Islet of Langerhans (tissue), 1 donor: ENCODE measurements at regions not wholly inside any gene's neighbourhood (a gene's known extent, or its start where the extent isn't known, plus 50 kb on each side); places are given as distances from the start of the nearest gene placed in this dataset.

Experiments
- FAIRE-seq: peaks from one replicate; lab custom pipeline; 2011; peaks lifted over from hg19 to GRCh38; lab: Jason Lieb, UNC

- FAIRE-seq: no peak
These were observed 171.3 kb downstream of the SNCA start for GRCh38 chr4:89665662-89666061.

GRCh38 chr4:89664521-89664920 lies 172.4 kb downstream of the SNCA start:
- no peak for FAIRE-seq

GRCh38 chr4:89661173-89661899 lies 175.6 kb downstream of the SNCA start:
- no peak for FAIRE-seq

- FAIRE-seq: no peak
These were observed 176.4 kb downstream of the SNCA start for GRCh38 chr4:89660444-89661172.

GRCh38 chr4:89658701-89659024 lies 178.3 kb downstream of the SNCA start:
- no peak for FAIRE-seq

GRCh38 chr4:89657931-89658700 lies 178.8 kb downstream of the SNCA start:
- peak; percentile 98 for FAIRE-seq

- no peak for FAIRE-seq
These were observed 183.9 kb downstream of the SNCA start for GRCh38 chr4:89653012-89653411.

GRCh38 chr4:89645482-89645881 lies 191.5 kb downstream of the SNCA start:
- FAIRE-seq: no peak

- FAIRE-seq: peak; percentile 70
These were observed 195.6 kb downstream of the SNCA start for GRCh38 chr4:89641367-89641687.

- FAIRE-seq: no peak
These were observed 196.2 kb downstream of the SNCA start for GRCh38 chr4:89640620-89641366.

- no peak for FAIRE-seq
These were observed 197.6 kb downstream of the SNCA start for GRCh38 chr4:89639395-89639794.

- FAIRE-seq: no peak
These were observed 211.2 kb downstream of the SNCA start for GRCh38 chr4:89625599-89626293.

- FAIRE-seq: no peak
These were observed 217.6 kb downstream of the SNCA start for GRCh38 chr4:89619206-89619962.

GRCh38 chr4:89618151-89618550 lies 218.8 kb downstream of the SNCA start:
- FAIRE-seq: no peak

GRCh38 chr4:89617317-89617716 lies 219.6 kb downstream of the SNCA start:
- peak; percentile 79 for FAIRE-seq

- FAIRE-seq: no peak
These were observed 220.6 kb downstream of the SNCA start for GRCh38 chr4:89616382-89616781.

GRCh38 chr4:89615051-89615450 lies 221.9 kb downstream of the SNCA start:
- no peak for FAIRE-seq

GRCh38 chr4:89614155-89614554 lies 222.8 kb downstream of the SNCA start:
- FAIRE-seq: no peak

- no peak for FAIRE-seq
These were observed 226.7 kb downstream of the SNCA start for GRCh38 chr4:89610236-89610635.

- FAIRE-seq: no peak
These were observed 227.2 kb downstream of the SNCA start for GRCh38 chr4:89609756-89610155.

- FAIRE-seq: no peak
These were observed 232.0 kb downstream of the SNCA start for GRCh38 chr4:89604951-89605350.
